ENCODE measurements at regions not wholly inside any gene's neighbourhood (a gene's known extent, or its start where the extent isn't known, plus 50 kb on each side); places are given as distances from the start of the nearest gene placed in this dataset.
"Not testable (repeated sequence)": the region's sequence is repeated elsewhere in the genome, so short reads cannot be mapped to it uniquely, and the experiment has no call there.

GRCh38 chr3:153783741-153784480 is 337.3 kb upstream of the ARHGEF26 start:
- TF ChIP-seq YY1 (IDR thresholded peaks at IDR 0.05; ENCODE audit: insufficient read depth, insufficient read length) = no peak
- TF ChIP-seq ZNF274 (IDR thresholded peaks at IDR 0.05; ENCODE audit: low read depth, low read length) = no peak
- TF ChIP-seq SUZ12 (IDR thresholded peaks at IDR 0.05; ENCODE audit: extremely low read depth, insufficient read depth, insufficient read length) = no peak
- Histone ChIP-seq H3K9ac (ENCODE audit: insufficient read length, low read depth) (no peak overlapping the region), H3K36me3 (ENCODE audit: insufficient read depth, insufficient read length, low read length) (no peaks in the 10 kb centered on the region), H3K4me1 (ENCODE audit: insufficient read depth, insufficient read length) (no peaks in the 10 kb centered on the region), H3K9me3 (ENCODE audit: insufficient read depth, low read length) (no peaks in the 10 kb centered on the region), H3K27me3 (ENCODE audit: insufficient read depth, insufficient read length) (no peaks in the 10 kb centered on the region), H3K4me3 (ENCODE audit: insufficient read length, low read depth) (no peak overlapping the region)
- no peak for DNase-seq (ENCODE audit: low read depth, low spot score)

- DNase-seq (ENCODE audit: low read depth, low spot score) = no peak
- TF ChIP-seq SUZ12 (IDR thresholded peaks at IDR 0.05; ENCODE audit: extremely low read depth, insufficient read depth, insufficient read length) = no peak
- no peak for TF ChIP-seq ZNF274 (IDR thresholded peaks at IDR 0.05; ENCODE audit: low read depth, low read length)
- no peak for TF ChIP-seq YY1 (IDR thresholded peaks at IDR 0.05; ENCODE audit: insufficient read depth, insufficient read length)
Measured at GRCh38 chr3:153785901-153786300, 335.3 kb upstream of the ARHGEF26 start.

GRCh38 chr3:153789380-153789779 is 331.8 kb upstream of the ARHGEF26 start:
- no peaks in the 10 kb centered on the region for H3K27me3 ChIP-seq (ENCODE audit: insufficient read depth, insufficient read length)
- no peaks in the 10 kb centered on the region for H3K36me3 ChIP-seq (ENCODE audit: insufficient read depth, insufficient read length, low read length)
- TF ChIP-seq ZNF274 (IDR thresholded peaks at IDR 0.05; ENCODE audit: low read depth, low read length) (no peak), YY1 (IDR thresholded peaks at IDR 0.05; ENCODE audit: insufficient read depth, insufficient read length) (no peak), SUZ12 (IDR thresholded peaks at IDR 0.05; ENCODE audit: extremely low read depth, insufficient read depth, insufficient read length) (no peak)
- H3K9me3 ChIP-seq (ENCODE audit: insufficient read depth, low read length) = no peaks in the 10 kb centered on the region
- no peak overlapping the region for H3K4me3 ChIP-seq (ENCODE audit: insufficient read length, low read depth)
- no peaks in the 10 kb centered on the region for H3K4me1 ChIP-seq (ENCODE audit: insufficient read depth, insufficient read length)
- DNase-seq (ENCODE audit: low read depth, low spot score) = no peak
- no peak overlapping the region for H3K9ac ChIP-seq (ENCODE audit: insufficient read length, low read depth)

More at GRCh38 chr3:153785901-153786300, 335.3 kb upstream of the ARHGEF26 start:
- Histone ChIP-seq H3K36me3 (ENCODE audit: insufficient read depth, insufficient read length, low read length) (no peaks in the 10 kb centered on the region), H3K4me3 (ENCODE audit: insufficient read length, low read depth) (no peak overlapping the region), H3K27me3 (ENCODE audit: insufficient read depth, insufficient read length) (no peaks in the 10 kb centered on the region), H3K4me1 (ENCODE audit: insufficient read depth, insufficient read length) (no peaks in the 10 kb centered on the region), H3K9ac (ENCODE audit: insufficient read length, low read depth) (no peak overlapping the region), H3K9me3 (ENCODE audit: insufficient read depth, low read length) (no peaks in the 10 kb centered on the region)

- H3K4me3 ChIP-seq (ENCODE audit: insufficient read length, low read depth); H3K36me3 ChIP-seq (ENCODE audit: insufficient read depth, insufficient read length, low read length): not testable (repeated sequence)
Measured at GRCh38 chr3:153797056-153797455, 324.1 kb upstream of the ARHGEF26 start.

GRCh38 chr3:153809097-153809496 is 312.1 kb upstream of the ARHGEF26 start:
- Histone ChIP-seq H3K36me3 (ENCODE audit: insufficient read depth, insufficient read length, low read length) (no peaks in the 10 kb centered on the region), H3K4me3 (ENCODE audit: insufficient read length, low read depth) (no peak overlapping the region), H3K27me3 (ENCODE audit: insufficient read depth, insufficient read length) (no peaks in the 10 kb centered on the region), H3K9me3 (ENCODE audit: insufficient read depth, low read length) (no peaks in the 10 kb centered on the region), H3K9ac (ENCODE audit: insufficient read length, low read depth) (no peak overlapping the region), H3K4me1 (ENCODE audit: insufficient read depth, insufficient read length) (no peaks in the 10 kb centered on the region)
- no peak for DNase-seq (ENCODE audit: low read depth, low spot score)
- no peak for TF ChIP-seq YY1 (IDR thresholded peaks at IDR 0.05; ENCODE audit: insufficient read depth, insufficient read length)
- no peak for TF ChIP-seq SUZ12 (IDR thresholded peaks at IDR 0.05; ENCODE audit: extremely low read depth, insufficient read depth, insufficient read length)
- no peak for TF ChIP-seq ZNF274 (IDR thresholded peaks at IDR 0.05; ENCODE audit: low read depth, low read length)

More at GRCh38 chr3:153797056-153797455, 324.1 kb upstream of the ARHGEF26 start:
- DNase-seq (ENCODE audit: low read depth, low spot score); H3K27me3 ChIP-seq (ENCODE audit: insufficient read depth, insufficient read length); H3K9ac ChIP-seq (ENCODE audit: insufficient read length, low read depth); H3K9me3 ChIP-seq (ENCODE audit: insufficient read depth, low read length); H3K4me1 ChIP-seq (ENCODE audit: insufficient read depth, insufficient read length): not testable (repeated sequence)

GRCh38 chr3:153818338-153818737 is 302.9 kb upstream of the ARHGEF26 start:
- DNase-seq (ENCODE audit: low read depth, low spot score) = no peak
- H3K36me3 ChIP-seq (ENCODE audit: insufficient read depth, insufficient read length, low read length) = no peaks in the 10 kb centered on the region
- no peaks in the 10 kb centered on the region for H3K9me3 ChIP-seq (ENCODE audit: insufficient read depth, low read length)
- no peaks in the 10 kb centered on the region for H3K4me1 ChIP-seq (ENCODE audit: insufficient read depth, insufficient read length)
- no peak for TF ChIP-seq SUZ12 (IDR thresholded peaks at IDR 0.05; ENCODE audit: extremely low read depth, insufficient read depth, insufficient read length)
- TF ChIP-seq YY1 (IDR thresholded peaks at IDR 0.05; ENCODE audit: insufficient read depth, insufficient read length) = no peak
- TF ChIP-seq ZNF274 (IDR thresholded peaks at IDR 0.05; ENCODE audit: low read depth, low read length) = no peak
- no peak overlapping the region for H3K4me3 ChIP-seq (ENCODE audit: insufficient read length, low read depth)
- no peak overlapping the region for H3K9ac ChIP-seq (ENCODE audit: insufficient read length, low read depth)
- H3K27me3 ChIP-seq (ENCODE audit: insufficient read depth, insufficient read length) = no peaks in the 10 kb centered on the region

- no peak overlapping the region for H3K9ac ChIP-seq (ENCODE audit: insufficient read length, low read depth)
- TF ChIP-seq SUZ12 (IDR thresholded peaks at IDR 0.05; ENCODE audit: extremely low read depth, insufficient read depth, insufficient read length) = no peak
- TF ChIP-seq ZNF274 (IDR thresholded peaks at IDR 0.05; ENCODE audit: low read depth, low read length) = no peak
- TF ChIP-seq YY1 (IDR thresholded peaks at IDR 0.05; ENCODE audit: insufficient read depth, insufficient read length) = no peak
- no peak overlapping the region for H3K4me3 ChIP-seq (ENCODE audit: insufficient read length, low read depth)
- no peaks in the 10 kb centered on the region; the same call in 1 of the 2 replicates for H3K9me3 ChIP-seq (ENCODE audit: insufficient read depth, low read length)
- H3K4me1 ChIP-seq (ENCODE audit: insufficient read depth, insufficient read length) = no peaks in the 10 kb centered on the region
- DNase-seq (ENCODE audit: low read depth, low spot score) = no peak
- no peaks in the 10 kb centered on the region for H3K36me3 ChIP-seq (ENCODE audit: insufficient read depth, insufficient read length, low read length)
- H3K27me3 ChIP-seq (ENCODE audit: insufficient read depth, insufficient read length) = no peaks in the 10 kb centered on the region
Measured at GRCh38 chr3:153820035-153820434, 301.2 kb upstream of the ARHGEF26 start.

GRCh38 chr3:153828346-153828745 is 292.8 kb upstream of the ARHGEF26 start:
- DNase-seq (ENCODE audit: low read depth, low spot score) = not testable (repeated sequence)

More at GRCh38 chr3:153828346-153828745, 292.8 kb upstream of the ARHGEF26 start:
- not testable (repeated sequence) for H3K36me3 ChIP-seq (ENCODE audit: insufficient read depth, insufficient read length, low read length); H3K9me3 ChIP-seq (ENCODE audit: insufficient read depth, low read length); H3K27me3 ChIP-seq (ENCODE audit: insufficient read depth, insufficient read length); H3K9ac ChIP-seq (ENCODE audit: insufficient read length, low read depth); H3K4me3 ChIP-seq (ENCODE audit: insufficient read length, low read depth); H3K4me1 ChIP-seq (ENCODE audit: insufficient read depth, insufficient read length)

Data from NT2/D1 (cell line).